Endothelial cell of umbilical vein (primary cell): ENCODE measurements at regions not wholly inside any gene's neighbourhood (a gene's known extent, or its start where the extent isn't known, plus 50 kb on each side); places are given as distances from the start of the nearest gene placed in this dataset.

ENCODE experiments used
- CTCF ChIP-seq, 2 donors: IDR thresholded peaks; 1 replicate in 1 of 2; 2 replicates in 1 of 2; pipeline ENCODE4 v1.5.1; 2011; ENCODE audit warnings: low read length in 2 of 2, mild to moderate bottlenecking in 2 of 2, moderate library complexity in 2 of 2, control low read depth in 1 of 2, inconsistent platforms in 1 of 2, low read depth in 1 of 2; ENCODE audit not compliant: insufficient read depth in 1 of 2; ENCODE audit errors: extremely low read depth in 1 of 2
- MAX ChIP-seq: IDR thresholded peaks from 2 replicates; pipeline ENCODE4 v1.6.1; 2011; ENCODE audit not compliant: insufficient read depth, insufficient read length
- POLR2A ChIP-seq: IDR thresholded peaks from 2 replicates; pipeline ENCODE4 v1.6.1; 2012; ENCODE audit warnings: low read depth, mild to moderate bottlenecking, control low read depth, low read length

- TF ChIP-seq POLR2A (no peak), CTCF (IDR thresholded peaks at IDR 0.05; ENCODE audit: extremely low read depth in 1 of 2, insufficient read depth in 1 of 2, low read depth in 1 of 2, low read length in 2 of 2) (no peak), MAX (no peak)
These were observed 385.1 kb downstream of the PPP1R2C start for GRCh38 chrX:42392846-42393245.
